SK-N-MC (cell line): ENCODE measurements at regions not wholly inside any gene's neighbourhood (a gene's known extent, or its start where the extent isn't known, plus 50 kb on each side); places are given as distances from the start of the nearest gene placed in this dataset.

Experiments used
- EZH2 ChIP-seq: fragments of 200-600 bp; sonication (generic); IDR thresholded peaks from one replicate; pipeline ENCODE4 v1.6.1; 2017; ENCODE audit warnings: antibody characterized with exemption
- POLR2AphosphoS5 ChIP-seq: IDR thresholded peaks from 2 replicates; pipeline ENCODE4 v1.6.1; 2012; ENCODE audit warnings: mild to moderate bottlenecking, low read depth, low read length, borderline replicate concordance

DNA sequence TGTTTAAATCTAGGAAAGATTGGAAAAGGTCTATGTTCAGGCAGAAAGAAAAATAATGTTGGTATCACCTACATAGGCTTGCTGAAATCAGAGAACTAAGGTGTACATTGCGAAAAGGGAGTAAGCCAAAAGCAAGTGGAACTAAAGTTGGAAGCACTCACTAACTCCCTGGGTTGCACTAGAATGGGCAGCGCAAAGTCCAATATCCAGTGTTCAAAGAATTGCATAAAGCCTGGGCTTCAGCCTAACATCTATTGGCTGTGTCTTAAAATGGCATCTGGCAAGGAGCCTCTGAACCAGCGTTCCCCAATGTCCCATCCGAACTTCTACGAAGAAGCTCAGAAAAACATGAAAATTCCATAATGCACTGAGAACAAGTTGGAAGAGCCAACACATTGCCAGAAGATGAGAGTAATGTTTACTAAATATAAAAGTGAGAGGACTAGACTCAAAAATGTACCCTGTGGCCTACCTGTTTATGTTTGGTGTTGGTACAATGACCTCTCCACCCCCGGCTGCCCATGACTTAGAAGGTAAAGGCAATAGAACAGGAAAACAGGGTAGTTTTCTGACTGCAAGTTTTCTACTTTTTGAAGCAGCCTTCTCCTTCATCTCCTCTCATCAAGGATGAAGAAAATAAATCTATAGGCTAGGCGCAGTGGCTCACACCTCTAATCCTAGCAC, 275.9 kb upstream of the GHITM start:
- no peak for TF ChIP-seq POLR2AphosphoS5
- no peak for TF ChIP-seq EZH2
